ENCODE measurements at regions not wholly inside any gene's neighbourhood (a gene's known extent, or its start where the extent isn't known, plus 50 kb on each side); places are given as distances from the start of the nearest gene placed in this dataset.

- DNase-seq = no peak
- Mint-ChIP-seq H3K27me3 (ENCODE audit: low read depth in 3 of 3) (peaks cover 0 to 2% (median 0%) of the 10 kb centered on the region in 3 donors), H3K4me1 (peaks cover 20% of the 10 kb centered on the region), H3K27ac (no peak overlapping the region), H3K4me3 (no peak overlapping the region), H3K36me3 (no peaks in the 10 kb centered on the region), H3K9me3 (peaks cover 0 to 2% (median 0%) of the 10 kb centered on the region in 7 donors)
- 80% methylated on average over 1 of the region's 4 CpGs for WGBS (ENCODE audit: insufficient coverage)
- TF ChIP-seq, protein P1, sequence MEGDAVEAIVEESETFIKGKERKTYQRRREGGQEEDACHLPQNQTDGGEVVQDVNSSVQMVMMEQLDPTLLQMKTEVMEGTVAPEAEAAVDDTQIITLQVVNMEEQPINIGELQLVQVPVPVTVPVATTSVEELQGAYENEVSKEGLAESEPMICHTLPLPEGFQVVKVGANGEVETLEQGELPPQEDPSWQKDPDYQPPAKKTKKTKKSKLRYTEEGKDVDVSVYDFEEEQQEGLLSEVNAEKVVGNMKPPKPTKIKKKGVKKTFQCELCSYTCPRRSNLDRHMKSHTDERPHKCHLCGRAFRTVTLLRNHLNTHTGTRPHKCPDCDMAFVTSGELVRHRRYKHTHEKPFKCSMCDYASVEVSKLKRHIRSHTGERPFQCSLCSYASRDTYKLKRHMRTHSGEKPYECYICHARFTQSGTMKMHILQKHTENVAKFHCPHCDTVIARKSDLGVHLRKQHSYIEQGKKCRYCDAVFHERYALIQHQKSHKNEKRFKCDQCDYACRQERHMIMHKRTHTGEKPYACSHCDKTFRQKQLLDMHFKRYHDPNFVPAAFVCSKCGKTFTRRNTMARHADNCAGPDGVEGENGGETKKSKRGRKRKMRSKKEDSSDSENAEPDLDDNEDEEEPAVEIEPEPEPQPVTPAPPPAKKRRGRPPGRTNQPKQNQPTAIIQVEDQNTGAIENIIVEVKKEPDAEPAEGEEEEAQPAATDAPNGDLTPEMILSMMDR (IDR thresholded peaks at IDR 0.05) = no peak
- Histone ChIP-seq H3K4me1 (ENCODE audit: control insufficient read depth in 1 of 2, insufficient read depth in 2 of 2, low read length in 2 of 2) (peaks cover 11 to 13% of the 10 kb centered on the region in 2 donors), H3K9me3 (replicated peaks in 1 of 2; ENCODE audit: control insufficient read depth in 1 of 2, insufficient read depth in 1 of 2, low read length in 2 of 2) (no peaks in the 10 kb centered on the region), H4K20me1 (ENCODE audit: insufficient read depth, low read length) (no peaks in the 10 kb centered on the region), H3K79me2 (ENCODE audit: insufficient read depth, low read length) (no peaks in the 10 kb centered on the region), H2AFZ (ENCODE audit: insufficient read depth, low read depth, low read length, poor library complexity, severe bottlenecking) (no peak overlapping the region), H3K27ac (ENCODE audit: low read depth in 1 of 2, low read length in 2 of 2) (no peak overlapping the region), H3K36me3 (replicated peaks in 1 of 2; ENCODE audit: control insufficient read depth in 1 of 2, insufficient read depth in 2 of 2, low read length in 2 of 2) (no peaks in the 10 kb centered on the region), H3K27me3 (ENCODE audit: control insufficient read depth in 2 of 2, insufficient read depth in 2 of 2, low read length in 2 of 2) (no peaks in the 10 kb centered on the region), H3K9ac (ENCODE audit: insufficient read depth, low read length, poor library complexity, severe bottlenecking) (no peak overlapping the region), H3K4me2 (replicated peaks; ENCODE audit: extremely low read depth, low read length, poor library complexity, severe bottlenecking) (no peak overlapping the region), H3K4me3 (replicated peaks in 1 of 3; ENCODE audit: low read depth in 2 of 3, low read length in 3 of 3) (no peak overlapping the region)
- intact Hi-C loops (cut with micrococcal nuclease) = no loop called here
These were observed 95.5 kb downstream of the CHST2 start for GRCh38 chr3:143215059-143215458.
